NCI-H2196 (cell line): ENCODE measurements at regions not wholly inside any gene's neighbourhood (a gene's known extent, or its start where the extent isn't known, plus 50 kb on each side); places are given as distances from the start of the nearest gene placed in this dataset.

ENCODE experiments used
- DNase-seq: peaks from one replicate; lab custom pipeline; 2025; ENCODE audit not compliant: unreplicated experiment; lab: John Stamatoyannopoulos, UW

DNA sequence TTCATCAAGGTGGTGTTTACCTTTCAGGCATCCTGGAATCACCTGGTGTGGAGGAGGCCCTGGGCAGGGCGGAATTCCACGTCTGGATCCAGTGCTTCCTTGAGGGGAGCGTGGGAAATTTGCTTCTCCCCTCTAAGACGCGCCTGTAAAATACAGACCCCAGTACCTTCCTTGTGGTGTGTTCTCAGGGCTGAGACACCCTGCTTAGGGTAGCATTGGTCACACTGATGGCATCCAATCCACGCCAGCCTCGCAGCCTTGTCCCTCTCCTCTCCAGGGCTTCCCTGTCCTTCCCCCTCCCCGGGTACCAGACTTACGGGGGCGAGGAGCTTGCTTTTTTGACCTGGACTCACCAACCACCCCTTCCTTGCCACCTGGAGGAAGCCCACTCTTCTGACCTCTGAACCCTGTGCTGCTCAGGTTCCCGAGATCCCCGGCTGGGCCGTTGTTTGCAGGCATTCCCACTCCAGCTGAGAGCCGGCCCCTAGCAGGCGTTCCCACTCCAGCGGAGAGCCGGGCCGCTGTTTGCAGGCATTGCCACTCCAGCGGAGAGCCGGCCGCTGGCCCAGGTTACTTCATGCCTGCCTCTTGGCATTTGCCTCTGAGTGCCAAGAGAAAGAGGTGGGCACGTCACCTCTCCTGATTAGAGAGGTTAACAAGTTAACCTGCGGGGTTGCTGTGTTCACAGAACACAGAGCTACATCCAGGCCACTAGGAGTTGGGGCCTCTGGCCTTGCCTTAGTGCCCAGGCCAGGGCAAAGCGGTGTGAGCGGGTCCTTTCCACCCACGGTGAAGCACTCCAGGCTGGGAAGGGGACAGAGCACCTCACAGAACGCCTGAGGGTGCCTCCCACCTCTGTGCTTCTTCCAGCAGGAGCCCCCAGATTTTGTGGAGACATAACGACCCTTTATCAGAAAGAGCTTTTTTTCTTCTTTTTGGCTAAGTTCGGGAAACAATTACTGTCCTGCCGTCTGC, 254.0 kb upstream of the PPP2R2D start:
- DNase-seq: no peak

DNA sequence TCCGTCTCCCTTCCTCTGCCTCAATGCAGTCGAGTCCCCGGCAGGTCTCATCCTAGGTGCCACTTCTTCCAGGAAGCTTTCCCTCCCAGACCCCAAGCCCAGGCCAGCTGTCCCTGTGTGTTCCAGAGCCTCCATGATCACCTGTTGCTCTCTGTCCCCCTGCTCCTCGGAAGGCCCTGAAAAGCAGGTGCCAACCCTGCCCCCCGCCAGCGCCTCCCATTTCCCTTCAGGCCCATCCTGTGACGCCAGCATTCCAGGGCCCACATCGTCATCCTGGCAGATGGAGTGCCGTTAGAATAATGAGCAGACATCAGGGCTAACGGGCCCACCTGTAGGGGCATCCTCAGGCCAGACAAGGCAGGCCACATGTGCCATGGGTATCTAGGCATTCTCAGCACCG, 253.0 kb upstream of the PPP2R2D start:
- DNase-seq: no peak

DNA sequence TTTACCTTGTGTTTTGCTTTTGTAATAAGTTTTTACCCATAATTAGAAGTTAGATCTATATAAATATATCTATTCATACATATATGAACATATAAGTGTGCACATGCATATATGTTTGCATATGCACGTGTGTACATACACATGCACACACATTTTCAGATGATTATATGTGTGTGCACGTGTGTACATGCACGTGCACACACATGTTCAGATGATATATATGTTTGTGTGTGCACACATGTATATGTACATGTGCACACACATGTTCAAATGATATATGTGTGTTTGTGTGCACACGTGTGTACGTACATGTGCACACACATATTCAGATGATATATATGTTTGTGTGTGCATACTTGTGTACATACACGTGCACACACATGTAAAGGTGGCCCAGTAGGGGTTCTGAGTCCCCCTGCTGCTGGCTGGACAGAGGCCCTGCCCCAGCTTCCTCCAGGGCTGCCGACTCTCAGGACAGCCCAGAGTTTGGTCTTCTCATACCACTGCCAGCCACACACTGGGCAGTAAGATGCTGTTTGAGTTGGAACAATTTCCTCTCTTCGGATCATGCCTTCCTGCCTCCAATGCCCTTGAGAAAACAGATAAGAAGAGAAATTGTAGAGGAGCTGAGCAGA, 252.3 kb upstream of the PPP2R2D start:
- no peak for DNase-seq

GRCh38 chr10:131649617-131650016, 251.2 kb upstream of the PPP2R2D start:
- DNase-seq: no peak

DNA sequence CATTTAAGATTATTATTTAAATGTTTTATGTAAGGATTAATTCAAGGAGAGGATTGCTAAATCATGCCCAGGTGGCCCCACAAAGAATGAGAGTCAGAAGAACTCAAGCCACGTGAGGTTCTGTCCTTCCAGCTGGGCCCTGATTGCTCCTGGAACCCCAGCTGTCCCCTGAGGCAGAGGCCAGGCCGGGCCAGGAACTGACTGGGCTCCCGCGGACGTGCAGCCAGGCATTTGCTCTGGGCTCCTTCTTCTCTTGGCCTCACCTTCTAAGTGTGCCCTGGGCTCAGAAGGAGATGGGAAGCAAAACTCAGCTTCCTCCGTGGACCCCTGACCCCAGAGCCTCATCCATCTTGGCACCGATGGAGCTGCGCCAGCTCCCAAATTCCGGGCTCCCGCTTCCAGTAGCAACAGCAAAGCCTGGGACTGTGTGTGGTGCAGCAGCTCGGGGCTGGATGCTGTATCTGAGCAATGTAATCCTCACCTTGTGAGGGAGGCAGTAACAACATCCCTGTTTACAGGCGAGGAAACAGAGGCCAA, 250.6 kb upstream of the PPP2R2D start:
- no peak for DNase-seq

DNA sequence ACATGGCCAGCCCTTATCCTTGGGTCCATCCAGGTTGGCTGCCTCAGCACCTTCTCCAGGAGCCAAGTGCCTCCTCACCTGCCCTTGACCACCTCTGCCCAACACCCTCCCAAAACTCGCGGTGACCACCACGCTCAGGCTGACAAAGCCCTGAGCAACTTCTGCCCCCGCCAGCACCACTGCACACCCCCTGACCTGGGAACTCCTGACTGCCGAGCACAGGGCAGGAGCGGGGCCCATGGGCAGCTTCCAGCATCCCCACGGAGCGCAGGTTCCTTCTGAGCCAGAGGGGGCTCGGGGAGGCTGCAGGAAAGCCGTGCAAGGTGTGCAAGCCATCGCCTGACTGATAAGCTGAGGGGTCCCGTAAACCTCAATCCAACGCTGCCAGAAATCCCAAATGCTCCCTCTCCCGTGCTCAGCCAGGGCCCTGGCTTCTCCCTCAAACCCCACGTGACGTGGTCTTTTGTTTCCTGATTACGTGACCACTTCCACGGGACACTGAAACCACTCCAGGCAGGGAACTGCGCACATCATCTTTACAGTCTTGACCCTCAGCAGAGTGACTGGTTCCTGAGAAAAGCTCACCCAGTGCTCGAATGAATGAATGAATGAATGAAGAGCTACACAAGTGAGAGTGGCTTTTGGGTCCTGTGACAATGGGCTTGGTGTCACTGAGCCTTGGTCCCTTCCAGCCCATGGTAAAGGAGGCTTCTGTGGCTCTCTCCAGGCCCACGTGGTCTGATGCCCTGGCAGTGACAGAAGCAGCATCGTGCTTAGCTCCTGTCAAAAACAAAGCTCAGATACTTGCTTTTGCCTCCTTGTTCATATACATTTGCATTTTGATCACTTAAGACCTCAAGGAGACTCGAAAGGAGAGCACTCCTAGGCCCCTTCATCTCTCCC, 249.8 kb upstream of the PPP2R2D start:
- no peak for DNase-seq

- no peak for DNase-seq
Measured at GRCh38 chr10:131651674-131652437, 249.0 kb upstream of the PPP2R2D start.

DNA sequence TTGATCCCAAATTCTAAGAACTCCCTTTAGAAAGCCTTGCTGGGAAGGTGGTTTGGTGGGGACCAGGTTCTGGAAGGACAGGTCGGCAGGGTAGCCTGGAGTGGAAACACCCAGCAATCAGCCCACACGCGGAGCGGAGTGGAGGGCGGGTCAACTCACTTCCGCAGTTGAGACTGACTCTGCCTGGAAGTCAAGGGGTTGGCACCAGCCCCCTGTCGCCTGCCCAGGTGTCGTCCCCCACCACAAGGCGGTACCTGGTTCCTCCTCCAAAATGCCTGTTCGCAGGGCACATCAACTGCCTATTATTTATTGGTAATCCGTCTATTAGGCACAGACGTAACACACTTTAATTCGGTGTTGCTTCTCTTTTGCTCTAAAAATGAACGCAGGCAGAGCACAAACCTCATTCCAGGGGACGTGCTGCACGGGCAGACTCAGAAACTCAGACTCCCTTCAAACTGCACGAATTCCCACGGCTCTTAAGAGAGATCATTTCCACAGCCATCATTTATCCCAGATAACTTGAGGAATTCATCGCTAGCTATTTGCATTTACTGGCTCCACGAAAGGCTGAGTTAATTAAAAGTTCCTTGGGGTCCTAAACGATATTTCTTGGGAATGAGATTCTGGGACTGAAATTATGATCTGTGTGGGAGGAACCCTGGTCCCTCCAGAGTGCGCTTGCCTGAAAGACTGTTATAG, 248.2 kb upstream of the PPP2R2D start:
- DNase-seq: no peak

- no peak for DNase-seq
Measured at GRCh38 chr10:131653140-131653539, 247.7 kb upstream of the PPP2R2D start.

DNA sequence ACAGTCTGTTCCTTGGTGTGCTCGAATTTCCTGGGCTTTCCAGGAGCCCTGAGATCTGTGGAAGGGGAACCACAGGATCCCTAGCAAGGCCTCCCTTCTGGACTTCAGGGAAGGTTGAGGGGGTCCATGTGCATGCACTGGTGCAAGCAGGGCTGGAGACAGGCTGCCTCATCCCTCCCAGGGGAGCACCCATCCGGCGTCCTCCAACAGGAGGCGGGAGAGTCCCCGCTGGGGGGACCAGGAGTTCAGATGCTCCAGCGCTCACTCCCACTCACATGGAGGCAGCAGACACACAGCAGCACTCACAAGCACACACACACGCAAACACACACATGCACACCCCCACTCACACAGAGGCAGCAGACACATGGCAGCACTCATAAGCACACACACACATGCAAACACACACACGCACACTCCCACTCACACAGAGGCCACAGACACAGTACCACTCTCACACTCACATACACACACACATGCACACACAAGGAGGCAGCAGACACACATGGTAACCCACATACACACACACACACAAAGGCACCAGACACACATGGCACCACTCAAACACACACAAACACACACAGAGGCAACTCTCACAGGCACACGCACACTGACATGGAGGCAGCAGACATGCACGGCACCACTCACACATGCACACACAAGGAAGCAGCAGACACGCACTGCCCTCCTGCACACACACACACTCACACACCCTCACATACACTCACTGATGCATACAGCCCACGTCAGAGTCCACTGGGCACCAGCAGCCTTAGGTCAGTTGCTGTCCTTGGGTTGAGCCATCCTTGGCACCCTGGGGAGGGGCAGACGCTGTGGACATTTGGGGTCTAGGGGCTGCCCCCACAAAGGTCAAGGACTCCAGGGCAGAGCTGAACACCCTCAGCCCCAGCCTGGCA, 247.0 kb upstream of the PPP2R2D start:
- no peak for DNase-seq

GRCh38 chr10:131654471-131655087, 246.2 kb upstream of the PPP2R2D start:
- no peak for DNase-seq

GRCh38 chr10:131655101-131655849, 245.5 kb upstream of the PPP2R2D start:
- no peak for DNase-seq

DNA sequence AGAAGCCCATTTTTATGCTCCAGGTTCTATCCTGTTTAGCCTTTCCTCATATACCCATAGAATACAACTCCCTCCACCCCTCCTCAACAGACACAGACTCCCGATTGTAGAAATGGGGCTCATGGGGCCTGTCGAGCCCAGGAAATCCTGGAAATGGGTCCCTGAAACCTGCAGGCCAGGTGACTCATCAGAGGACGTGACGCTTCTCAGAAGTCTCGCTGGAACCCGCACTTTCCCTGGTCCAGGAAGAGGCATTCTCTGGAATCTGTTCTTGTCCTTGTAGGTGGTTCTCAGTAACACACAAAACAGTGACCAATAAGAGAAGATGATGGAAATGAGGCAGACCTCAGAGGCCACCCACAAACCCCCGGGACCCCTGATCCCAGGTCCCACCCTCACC, 244.8 kb upstream of the PPP2R2D start:
- no peak for DNase-seq

DNA sequence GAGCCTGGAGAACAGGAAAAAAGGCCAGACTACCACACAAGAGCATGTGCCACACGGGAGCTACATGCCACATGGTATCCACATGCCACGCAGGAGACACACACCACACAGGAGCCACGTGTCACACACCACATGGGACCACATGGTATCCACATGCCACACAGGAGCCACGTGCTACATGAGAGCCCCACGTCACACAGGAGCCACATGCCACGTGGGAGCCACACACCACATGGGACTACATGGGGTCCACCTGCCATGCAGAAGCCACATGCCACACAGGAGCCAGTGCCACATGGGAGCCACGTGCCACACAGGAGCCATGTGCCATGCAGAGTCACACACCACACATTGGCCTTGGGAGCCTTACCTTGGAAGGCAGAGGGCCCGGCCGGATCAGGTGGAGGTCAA, 244.4 kb upstream of the PPP2R2D start:
- DNase-seq: no peak

DNA sequence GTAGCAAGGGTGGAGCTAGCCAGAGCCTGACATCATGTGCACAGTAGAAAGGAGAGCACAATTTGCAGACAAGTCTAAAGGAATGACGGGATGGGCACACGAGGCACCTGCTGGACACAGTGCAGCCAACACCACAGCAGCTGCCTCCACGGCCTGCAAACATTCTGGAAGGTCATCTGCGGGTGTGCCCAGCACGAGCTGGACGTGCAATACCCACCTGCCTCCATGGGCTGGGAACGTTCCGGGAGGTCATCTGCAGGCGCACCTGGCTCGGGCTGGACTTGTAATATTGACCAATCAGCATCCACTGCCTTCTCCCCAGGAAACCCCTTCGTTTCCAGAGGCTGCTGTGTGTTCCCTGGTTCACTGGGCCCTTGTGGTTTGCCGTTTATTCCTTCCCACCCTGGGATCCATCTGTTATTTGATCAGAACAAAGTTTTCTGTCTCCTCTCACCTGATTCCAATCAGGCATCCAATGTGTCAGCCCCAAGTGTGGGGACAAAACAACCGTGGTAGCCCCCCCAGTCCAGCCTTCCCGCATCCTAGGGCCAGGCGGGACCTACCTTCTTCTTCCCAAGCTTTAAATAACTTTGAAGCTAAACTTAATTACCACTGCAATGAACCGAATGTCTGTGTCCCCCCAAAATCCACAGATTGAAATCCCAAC, 243.4 kb upstream of the PPP2R2D start:
- DNase-seq: no peak

- DNase-seq: no peak
Measured at GRCh38 chr10:131657985-131658330, 242.8 kb upstream of the PPP2R2D start.

- DNase-seq: no peak
Measured at GRCh38 chr10:131658476-131659110, 242.2 kb upstream of the PPP2R2D start.
